ENCODE measurements at regions not wholly inside any gene's neighbourhood (a gene's known extent, or its start where the extent isn't known, plus 50 kb on each side); places are given as distances from the start of the nearest gene placed in this dataset.

- no peaks in the 10 kb centered on the region for H3K36me3 ChIP-seq (ENCODE audit: control insufficient read depth in 2 of 2, insufficient read depth in 2 of 2, low read length in 2 of 2)
- H3K9me3 ChIP-seq (ENCODE audit: control insufficient read depth in 2 of 2, low read length in 2 of 2) = no peaks in the 10 kb centered on the region
- no peak overlapping the region for H3K9ac ChIP-seq (ENCODE audit: low read depth in 1 of 2, low read length in 2 of 2)
- no peaks in the 10 kb centered on the region for H3K4me1 ChIP-seq (ENCODE audit: control insufficient read depth in 2 of 2, insufficient read depth in 2 of 2, low read length in 2 of 2)
- H3K4me3 ChIP-seq (ENCODE audit: low read length in 2 of 2) = no peak overlapping the region
- H3K27ac ChIP-seq (ENCODE audit: low read depth in 2 of 2, low read length in 2 of 2) = no peak overlapping the region
- no peaks in the 10 kb centered on the region for H3K27me3 ChIP-seq (ENCODE audit: control insufficient read depth in 2 of 2, insufficient read depth in 2 of 2, low read length in 2 of 2)
These were observed 76.5 kb upstream of the FRY start for GRCh38 chr13:31955101-31955500.

GRCh38 chr13:31955741-31956140, 75.8 kb upstream of the FRY start:
- no peak overlapping the region for H3K27ac ChIP-seq (ENCODE audit: low read depth in 2 of 2, low read length in 2 of 2)
- no peaks in the 10 kb centered on the region for H3K9me3 ChIP-seq (ENCODE audit: control insufficient read depth in 2 of 2, low read length in 2 of 2)
- no peak overlapping the region for H3K4me3 ChIP-seq (ENCODE audit: low read length in 2 of 2)
- H3K4me1 ChIP-seq (ENCODE audit: control insufficient read depth in 2 of 2, insufficient read depth in 2 of 2, low read length in 2 of 2) = no peaks in the 10 kb centered on the region
- H3K36me3 ChIP-seq (ENCODE audit: control insufficient read depth in 2 of 2, insufficient read depth in 2 of 2, low read length in 2 of 2) = no peaks in the 10 kb centered on the region
- no peaks in the 10 kb centered on the region for H3K27me3 ChIP-seq (ENCODE audit: control insufficient read depth in 2 of 2, insufficient read depth in 2 of 2, low read length in 2 of 2)
- no peak overlapping the region for H3K9ac ChIP-seq (ENCODE audit: low read depth in 1 of 2, low read length in 2 of 2)

- Histone ChIP-seq H3K9me3 (ENCODE audit: control insufficient read depth in 2 of 2, low read length in 2 of 2) (no peaks in the 10 kb centered on the region), H3K27ac (ENCODE audit: low read depth in 2 of 2, low read length in 2 of 2) (no peak overlapping the region), H3K4me3 (ENCODE audit: low read length in 2 of 2) (no peak overlapping the region)
These were observed 74.5 kb upstream of the FRY start for GRCh38 chr13:31956980-31957644.

GRCh38 chr13:31957772-31958171, 73.8 kb upstream of the FRY start:
- no peak overlapping the region for H3K4me3 ChIP-seq (ENCODE audit: low read length in 2 of 2)
- no peaks in the 10 kb centered on the region for H3K4me1 ChIP-seq (ENCODE audit: control insufficient read depth in 2 of 2, insufficient read depth in 2 of 2, low read length in 2 of 2)
- no peaks in the 10 kb centered on the region for H3K27me3 ChIP-seq (ENCODE audit: control insufficient read depth in 2 of 2, insufficient read depth in 2 of 2, low read length in 2 of 2)
- H3K27ac ChIP-seq (ENCODE audit: low read depth in 2 of 2, low read length in 2 of 2) = no peak overlapping the region
- H3K36me3 ChIP-seq (ENCODE audit: control insufficient read depth in 2 of 2, insufficient read depth in 2 of 2, low read length in 2 of 2) = no peaks in the 10 kb centered on the region
- H3K9ac ChIP-seq (ENCODE audit: low read depth in 1 of 2, low read length in 2 of 2) = no peak overlapping the region
- no peaks in the 10 kb centered on the region for H3K9me3 ChIP-seq (ENCODE audit: control insufficient read depth in 2 of 2, low read length in 2 of 2)

More at GRCh38 chr13:31956980-31957644, 74.5 kb upstream of the FRY start:
- Histone ChIP-seq H3K36me3 (ENCODE audit: control insufficient read depth in 2 of 2, insufficient read depth in 2 of 2, low read length in 2 of 2) (no peaks in the 10 kb centered on the region), H3K4me1 (ENCODE audit: control insufficient read depth in 2 of 2, insufficient read depth in 2 of 2, low read length in 2 of 2) (no peaks in the 10 kb centered on the region), H3K27me3 (ENCODE audit: control insufficient read depth in 2 of 2, insufficient read depth in 2 of 2, low read length in 2 of 2) (no peaks in the 10 kb centered on the region), H3K9ac (ENCODE audit: low read depth in 1 of 2, low read length in 2 of 2) (no peak overlapping the region)

- no peaks in the 10 kb centered on the region for H3K9me3 ChIP-seq (ENCODE audit: control insufficient read depth in 2 of 2, low read length in 2 of 2)
- H3K4me1 ChIP-seq (ENCODE audit: control insufficient read depth in 2 of 2, insufficient read depth in 2 of 2, low read length in 2 of 2) = peaks cover 0 to 2% of the 10 kb centered on the region in 2 donors
- H3K9ac ChIP-seq (ENCODE audit: low read depth in 1 of 2, low read length in 2 of 2) = no peak overlapping the region
- no peak overlapping the region for H3K27ac ChIP-seq (ENCODE audit: low read depth in 2 of 2, low read length in 2 of 2)
- H3K27me3 ChIP-seq (ENCODE audit: control insufficient read depth in 2 of 2, insufficient read depth in 2 of 2, low read length in 2 of 2) = no peaks in the 10 kb centered on the region
- no peaks in the 10 kb centered on the region for H3K36me3 ChIP-seq (ENCODE audit: control insufficient read depth in 2 of 2, insufficient read depth in 2 of 2, low read length in 2 of 2)
- no peak overlapping the region for H3K4me3 ChIP-seq (ENCODE audit: low read length in 2 of 2)
These were observed 68.7 kb upstream of the FRY start for GRCh38 chr13:31962731-31963370.

- Histone ChIP-seq H3K4me1 (ENCODE audit: control insufficient read depth in 2 of 2, insufficient read depth in 2 of 2, low read length in 2 of 2) (peaks cover 0 to 2% of the 10 kb centered on the region in 2 donors), H3K9ac (ENCODE audit: low read depth in 1 of 2, low read length in 2 of 2) (no peak overlapping the region), H3K27me3 (ENCODE audit: control insufficient read depth in 2 of 2, insufficient read depth in 2 of 2, low read length in 2 of 2) (no peaks in the 10 kb centered on the region), H3K36me3 (ENCODE audit: control insufficient read depth in 2 of 2, insufficient read depth in 2 of 2, low read length in 2 of 2) (no peaks in the 10 kb centered on the region), H3K27ac (ENCODE audit: low read depth in 2 of 2, low read length in 2 of 2) (no peak overlapping the region), H3K4me3 (ENCODE audit: low read length in 2 of 2) (no peak overlapping the region), H3K9me3 (ENCODE audit: control insufficient read depth in 2 of 2, low read length in 2 of 2) (no peaks in the 10 kb centered on the region)
These were observed 67.9 kb upstream of the FRY start for GRCh38 chr13:31963631-31964030.

GRCh38 chr13:31964168-31964567, 67.4 kb upstream of the FRY start:
- H3K4me1 ChIP-seq (ENCODE audit: control insufficient read depth in 2 of 2, insufficient read depth in 2 of 2, low read length in 2 of 2) = peaks cover 0 to 2% of the 10 kb centered on the region in 2 donors
- H3K4me3 ChIP-seq (ENCODE audit: low read length in 2 of 2) = no peak overlapping the region
- H3K36me3 ChIP-seq (ENCODE audit: control insufficient read depth in 2 of 2, insufficient read depth in 2 of 2, low read length in 2 of 2) = no peaks in the 10 kb centered on the region
- H3K27ac ChIP-seq (ENCODE audit: low read depth in 2 of 2, low read length in 2 of 2) = no peak overlapping the region
- H3K27me3 ChIP-seq (ENCODE audit: control insufficient read depth in 2 of 2, insufficient read depth in 2 of 2, low read length in 2 of 2) = no peaks in the 10 kb centered on the region
- H3K9ac ChIP-seq (ENCODE audit: low read depth in 1 of 2, low read length in 2 of 2) = no peak overlapping the region
- no peaks in the 10 kb centered on the region for H3K9me3 ChIP-seq (ENCODE audit: control insufficient read depth in 2 of 2, low read length in 2 of 2)

- Histone ChIP-seq H3K4me1 (ENCODE audit: control insufficient read depth in 2 of 2, insufficient read depth in 2 of 2, low read length in 2 of 2) (peaks cover 0 to 2% of the 10 kb centered on the region in 2 donors), H3K4me3 (ENCODE audit: low read length in 2 of 2) (no peak overlapping the region), H3K27me3 (ENCODE audit: control insufficient read depth in 2 of 2, insufficient read depth in 2 of 2, low read length in 2 of 2) (no peaks in the 10 kb centered on the region), H3K27ac (ENCODE audit: low read depth in 2 of 2, low read length in 2 of 2) (no peak overlapping the region), H3K36me3 (ENCODE audit: control insufficient read depth in 2 of 2, insufficient read depth in 2 of 2, low read length in 2 of 2) (no peaks in the 10 kb centered on the region), H3K9ac (ENCODE audit: low read depth in 1 of 2, low read length in 2 of 2) (no peak overlapping the region), H3K9me3 (ENCODE audit: control insufficient read depth in 2 of 2, low read length in 2 of 2) (no peaks in the 10 kb centered on the region)
These were observed 66.1 kb upstream of the FRY start for GRCh38 chr13:31965361-31966066.

- Histone ChIP-seq H3K9ac (ENCODE audit: low read depth in 1 of 2, low read length in 2 of 2) (no peak overlapping the region), H3K9me3 (ENCODE audit: control insufficient read depth in 2 of 2, low read length in 2 of 2) (no peaks in the 10 kb centered on the region), H3K4me1 (ENCODE audit: control insufficient read depth in 2 of 2, insufficient read depth in 2 of 2, low read length in 2 of 2) (peaks cover 0 to 2% of the 10 kb centered on the region in 2 donors), H3K36me3 (ENCODE audit: control insufficient read depth in 2 of 2, insufficient read depth in 2 of 2, low read length in 2 of 2) (no peaks in the 10 kb centered on the region), H3K4me3 (ENCODE audit: low read length in 2 of 2) (no peak overlapping the region), H3K27me3 (ENCODE audit: control insufficient read depth in 2 of 2, insufficient read depth in 2 of 2, low read length in 2 of 2) (no peaks in the 10 kb centered on the region), H3K27ac (ENCODE audit: low read depth in 2 of 2, low read length in 2 of 2) (no peak overlapping the region)
These were observed 64.4 kb upstream of the FRY start for GRCh38 chr13:31967155-31967554.

- Histone ChIP-seq H3K27ac (ENCODE audit: low read depth in 2 of 2, low read length in 2 of 2) (no peak overlapping the region), H3K36me3 (ENCODE audit: control insufficient read depth in 2 of 2, insufficient read depth in 2 of 2, low read length in 2 of 2) (no peaks in the 10 kb centered on the region)
These were observed 63.1 kb upstream of the FRY start for GRCh38 chr13:31968473-31968872.

More at GRCh38 chr13:31968473-31968872, 63.1 kb upstream of the FRY start:
- Histone ChIP-seq H3K9ac (ENCODE audit: low read depth in 1 of 2, low read length in 2 of 2) (no peak overlapping the region), H3K27me3 (ENCODE audit: control insufficient read depth in 2 of 2, insufficient read depth in 2 of 2, low read length in 2 of 2) (no peaks in the 10 kb centered on the region), H3K4me1 (ENCODE audit: control insufficient read depth in 2 of 2, insufficient read depth in 2 of 2, low read length in 2 of 2) (peaks cover 0 to 2% of the 10 kb centered on the region in 2 donors), H3K9me3 (ENCODE audit: control insufficient read depth in 2 of 2, low read length in 2 of 2) (no peaks in the 10 kb centered on the region), H3K4me3 (ENCODE audit: low read length in 2 of 2) (no peak overlapping the region)

Data from mucosa of rectum (tissue), 2 donors.